ENCODE measurements at regions not wholly inside any gene's neighbourhood (a gene's known extent, or its start where the extent isn't known, plus 50 kb on each side); places are given as distances from the start of the nearest gene placed in this dataset.

DNA sequence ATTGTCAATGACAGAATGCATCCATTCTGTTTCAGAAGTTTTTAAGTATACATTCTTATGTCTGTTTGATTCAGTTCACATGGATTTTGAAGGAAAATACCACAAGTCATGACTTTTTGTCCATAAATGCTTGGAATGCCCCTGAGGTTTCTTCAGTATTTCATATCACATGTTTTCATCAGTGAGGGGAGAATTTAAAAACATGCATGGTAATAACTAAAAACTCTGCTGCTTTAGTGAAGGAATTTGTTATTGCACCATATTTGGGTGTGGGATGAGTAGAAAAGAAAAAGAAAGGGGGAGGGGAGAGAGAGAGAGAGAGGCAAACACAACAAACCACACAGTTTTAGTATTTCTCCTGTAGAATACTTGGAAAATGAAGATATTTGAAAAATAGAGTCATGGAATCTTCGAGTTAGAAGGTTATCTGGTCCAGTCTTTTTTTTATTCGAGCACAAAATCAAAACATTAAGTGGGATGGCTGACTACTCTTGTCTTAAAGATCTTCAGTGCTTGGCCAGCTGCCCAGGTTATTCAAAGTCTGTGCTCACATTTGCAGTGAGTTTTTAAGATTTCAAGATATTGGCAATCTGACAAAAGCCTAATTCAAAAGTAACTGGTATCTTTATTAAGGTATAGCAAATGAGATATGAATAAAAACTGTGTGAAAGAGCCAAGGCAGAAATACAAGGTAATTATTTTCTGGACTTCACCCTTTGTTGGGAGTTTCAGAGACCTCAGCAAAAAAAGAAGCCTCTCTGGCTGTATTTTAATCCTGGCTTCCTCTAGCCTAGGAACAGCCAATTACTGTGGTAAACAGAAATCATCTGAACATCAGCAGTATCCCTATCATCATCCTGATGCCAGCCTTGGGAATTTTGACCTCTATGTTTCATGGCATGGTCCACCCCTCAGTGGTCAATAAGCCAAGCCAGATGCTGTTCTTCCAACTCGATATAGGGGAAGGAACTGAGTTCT lies 687.9 kb upstream of the CITED2 start:
- DNase-seq = peak; percentile 85

DNA sequence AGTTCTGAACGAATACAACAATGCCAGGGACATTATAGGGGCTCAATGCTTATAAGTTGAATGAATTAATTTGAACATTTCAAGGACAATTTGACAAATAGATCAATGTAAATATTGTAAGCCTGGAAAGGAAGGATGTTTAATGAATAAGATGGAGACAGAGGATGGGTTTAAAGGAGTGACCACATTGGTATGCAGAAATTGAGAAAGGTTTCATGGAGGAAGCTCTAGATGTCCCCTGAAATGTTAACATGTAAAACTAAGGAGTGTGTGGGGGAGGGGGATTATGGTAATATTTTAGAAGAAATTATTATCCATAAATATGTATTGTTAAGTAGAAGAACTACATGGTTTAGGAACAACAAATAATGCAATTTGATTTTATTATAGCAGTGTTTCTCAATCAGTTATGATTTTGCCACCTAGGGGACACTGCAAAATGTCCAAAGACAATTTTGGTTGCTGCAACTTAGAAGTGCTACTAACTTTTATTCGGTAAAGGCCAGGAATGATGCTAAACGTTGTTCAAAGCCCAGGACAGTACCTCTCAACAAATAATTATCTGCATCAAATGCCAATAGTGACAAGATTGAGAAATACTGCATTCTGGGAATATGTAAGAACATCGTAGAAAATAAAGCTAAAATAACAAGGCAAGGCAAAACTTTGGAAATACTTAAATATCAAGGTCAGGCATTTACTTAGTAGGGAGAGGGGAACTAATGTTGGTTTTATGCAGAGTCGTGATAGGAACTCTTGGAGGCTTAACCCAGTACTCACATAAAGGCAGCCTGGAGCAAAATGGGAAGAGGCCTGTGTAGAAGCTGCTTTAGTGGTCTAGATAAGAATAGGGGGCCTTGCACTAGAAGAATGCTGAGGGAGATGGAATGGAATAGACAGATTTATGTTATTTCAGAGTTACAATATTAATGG lies 686.9 kb upstream of the CITED2 start:
- DNase-seq = no peak

DNA sequence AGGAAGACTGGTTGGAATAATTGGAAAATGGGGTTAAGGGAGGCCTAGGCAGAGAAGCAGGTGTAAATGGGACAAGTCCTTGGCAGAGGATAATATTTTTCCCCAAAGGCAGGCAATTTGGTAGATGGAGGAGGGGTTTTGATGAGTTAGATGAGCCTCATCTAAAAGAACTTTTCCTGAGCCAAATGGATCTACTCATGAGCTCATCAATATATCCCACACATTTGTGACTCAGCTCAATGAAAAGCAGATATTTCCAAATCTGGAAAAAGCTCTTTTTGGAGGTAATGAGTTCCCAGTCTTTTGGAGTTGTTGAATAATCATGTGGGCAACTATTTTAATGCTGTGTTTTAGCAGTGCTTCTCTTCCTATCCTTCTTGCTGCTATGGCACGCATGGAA lies 685.5 kb upstream of the CITED2 start:
- no peak for DNase-seq

DNA sequence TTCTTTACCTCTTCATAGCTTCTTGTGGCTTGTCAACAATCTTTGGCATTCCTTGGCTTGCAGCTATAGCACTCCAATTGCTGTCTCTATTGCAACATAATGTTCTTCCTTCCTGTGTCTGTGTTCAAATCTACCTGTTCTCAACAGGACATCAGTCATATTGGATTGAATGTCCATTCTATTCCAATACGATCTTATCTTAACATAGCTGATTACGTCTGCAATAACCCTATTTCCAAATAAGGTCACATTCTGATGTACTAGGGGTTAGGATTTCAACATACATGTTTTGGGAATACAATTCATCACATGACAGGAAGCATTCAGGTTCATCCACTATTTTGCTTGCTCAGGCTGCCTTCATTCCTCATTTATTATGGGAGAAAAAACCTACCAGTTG lies 684.4 kb upstream of the CITED2 start:
- no peak for DNase-seq

DNA sequence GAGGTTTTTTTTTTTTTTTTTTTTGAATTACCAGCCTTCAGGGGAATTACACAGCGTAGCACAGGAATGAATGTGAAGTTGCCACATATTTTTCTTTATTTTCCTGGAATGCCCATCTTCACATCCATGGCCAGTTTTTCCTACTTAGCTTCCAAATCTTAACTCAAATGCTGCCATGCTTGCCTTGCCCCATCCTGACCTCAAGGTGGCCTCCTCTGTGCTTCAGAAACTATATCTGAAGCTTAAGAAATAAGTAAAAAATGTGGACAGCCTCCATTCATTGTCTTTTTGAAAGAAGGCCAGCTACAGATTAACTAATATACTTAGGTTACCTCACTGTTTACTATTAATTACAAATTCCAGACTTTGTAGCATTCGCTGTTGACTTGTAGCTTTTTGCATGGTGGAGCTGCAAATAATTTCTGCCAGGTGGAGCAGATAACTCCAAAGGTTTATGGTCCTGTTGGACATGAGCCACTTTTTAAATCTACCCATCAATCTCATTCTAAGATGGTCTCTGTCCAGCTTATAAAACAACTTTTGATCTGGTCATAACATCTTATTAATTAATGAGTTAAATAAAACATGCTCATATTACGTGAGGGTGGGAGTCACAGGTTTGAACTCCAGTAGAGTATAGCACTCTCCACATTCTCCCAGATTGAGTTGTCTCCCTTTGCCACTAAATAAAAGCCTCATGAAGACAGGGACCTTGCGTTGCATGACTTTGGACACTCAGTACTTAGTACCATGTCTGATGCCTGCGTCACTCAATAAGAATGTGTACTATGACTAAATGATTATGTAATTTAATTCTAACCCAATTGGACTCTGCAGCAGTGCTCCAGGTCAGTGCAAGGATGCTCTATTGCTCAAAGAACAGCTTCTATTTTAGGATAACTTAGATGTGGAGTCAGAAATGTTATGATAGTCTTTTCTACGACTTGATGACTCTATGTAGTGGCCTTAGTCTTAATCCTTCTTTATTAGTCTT lies 678.6 kb upstream of the CITED2 start:
- DNase-seq = no peak

DNA sequence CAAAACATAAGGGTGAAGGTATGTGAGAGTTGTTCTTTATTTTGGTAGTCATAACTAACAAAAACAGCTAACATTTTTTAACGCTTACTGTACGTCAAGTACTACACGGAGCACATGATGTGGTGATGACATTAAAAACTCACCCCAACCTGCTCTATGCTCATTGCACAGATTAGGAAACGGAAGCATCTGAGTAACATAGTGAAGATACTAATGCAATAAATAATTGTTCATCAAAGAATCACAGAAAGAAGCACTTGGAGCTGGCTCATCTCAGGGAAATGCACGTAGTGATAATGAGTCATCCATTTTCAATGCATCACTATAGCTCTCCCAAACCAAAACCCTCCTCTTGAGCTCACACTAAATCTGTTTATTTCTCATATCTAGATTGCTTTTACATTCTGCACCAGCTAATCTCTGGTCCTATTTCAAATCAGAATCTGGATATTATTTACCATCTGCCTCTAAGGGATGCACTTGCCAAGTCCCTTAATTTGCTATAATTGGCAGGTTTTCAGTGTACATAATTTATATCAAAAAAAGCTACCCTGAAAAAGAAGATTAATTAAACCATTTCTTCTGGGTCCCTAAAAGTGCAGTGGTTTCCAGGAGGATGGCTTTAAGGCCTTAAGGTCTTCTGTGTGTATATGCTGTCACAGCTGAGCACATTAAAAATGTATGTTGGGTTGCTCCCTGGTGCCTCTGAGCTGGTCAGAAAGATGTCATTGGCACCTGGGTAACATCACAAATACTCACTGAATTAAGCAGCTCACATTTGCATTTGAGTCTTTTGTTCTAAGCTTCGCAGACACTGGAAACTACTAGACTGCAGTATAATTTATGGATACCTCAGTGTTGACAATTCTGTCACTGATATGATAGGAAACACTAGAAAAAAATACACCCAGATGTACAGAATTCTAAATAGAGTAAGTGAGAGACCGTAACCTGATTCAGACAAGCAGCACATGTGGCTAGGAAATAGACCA lies 677.4 kb upstream of the CITED2 start:
- peak; percentile 64 for DNase-seq

DNA sequence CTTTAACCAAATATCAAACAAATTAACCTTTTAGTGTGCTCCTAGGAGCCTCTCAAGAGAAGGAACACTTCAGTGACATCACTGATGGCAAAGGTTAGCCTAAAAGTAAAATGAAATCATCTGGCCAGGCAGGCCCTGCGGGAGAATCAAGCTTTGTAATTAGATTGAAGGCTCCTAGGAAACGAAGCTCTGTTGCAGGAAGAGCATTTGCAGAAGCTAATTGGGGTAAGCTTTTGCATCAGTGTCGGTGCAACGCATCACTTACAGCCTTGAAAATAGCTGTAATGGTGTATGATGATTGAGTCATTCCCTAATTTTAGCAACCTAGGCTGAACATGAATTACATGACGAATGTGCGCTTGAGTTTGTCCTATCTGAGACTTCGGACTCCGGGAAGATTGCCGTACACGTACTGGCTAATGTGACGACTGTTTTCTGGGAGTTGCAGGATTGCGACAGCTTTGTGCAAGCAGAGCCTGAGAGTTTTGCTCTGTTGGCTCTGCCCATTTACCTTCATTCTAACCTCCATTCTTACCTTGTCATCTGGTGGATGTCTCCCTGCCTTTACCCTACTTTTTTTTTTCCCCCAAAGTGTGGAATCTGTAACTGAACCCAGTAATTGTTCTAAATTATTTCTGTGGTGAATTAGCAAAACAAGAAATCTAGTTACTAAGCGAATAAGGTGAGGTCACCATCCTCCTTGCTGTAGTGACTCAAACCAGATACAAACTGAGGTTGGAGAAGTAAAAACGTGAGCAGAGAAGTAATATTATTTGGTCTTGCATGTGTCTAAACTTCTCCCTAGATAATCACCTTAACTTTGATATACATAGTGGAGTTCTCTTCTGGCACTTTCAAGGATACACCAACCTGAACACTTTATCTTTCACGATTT lies 675.9 kb upstream of the CITED2 start:
- peak; percentile 58 for DNase-seq

DNA sequence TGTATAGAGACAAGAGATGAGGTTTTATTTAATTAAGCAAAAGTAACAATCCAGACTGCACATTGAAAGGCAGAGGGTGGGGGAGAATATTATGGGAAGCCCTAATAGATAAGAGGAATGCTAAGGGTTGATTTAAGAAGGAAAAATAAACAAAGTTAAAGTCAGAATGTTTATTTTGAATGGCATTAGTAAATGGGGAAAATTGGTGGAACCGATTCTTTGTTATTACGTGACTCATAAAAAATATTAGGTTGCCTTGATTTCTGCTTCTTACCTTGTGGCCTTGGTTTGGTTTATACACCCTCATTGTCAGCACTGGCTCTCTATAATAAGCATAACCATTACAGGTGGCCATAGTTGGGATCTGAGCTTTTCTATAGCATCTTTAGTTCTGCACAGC lies 674.8 kb upstream of the CITED2 start:
- no peak for DNase-seq

DNA sequence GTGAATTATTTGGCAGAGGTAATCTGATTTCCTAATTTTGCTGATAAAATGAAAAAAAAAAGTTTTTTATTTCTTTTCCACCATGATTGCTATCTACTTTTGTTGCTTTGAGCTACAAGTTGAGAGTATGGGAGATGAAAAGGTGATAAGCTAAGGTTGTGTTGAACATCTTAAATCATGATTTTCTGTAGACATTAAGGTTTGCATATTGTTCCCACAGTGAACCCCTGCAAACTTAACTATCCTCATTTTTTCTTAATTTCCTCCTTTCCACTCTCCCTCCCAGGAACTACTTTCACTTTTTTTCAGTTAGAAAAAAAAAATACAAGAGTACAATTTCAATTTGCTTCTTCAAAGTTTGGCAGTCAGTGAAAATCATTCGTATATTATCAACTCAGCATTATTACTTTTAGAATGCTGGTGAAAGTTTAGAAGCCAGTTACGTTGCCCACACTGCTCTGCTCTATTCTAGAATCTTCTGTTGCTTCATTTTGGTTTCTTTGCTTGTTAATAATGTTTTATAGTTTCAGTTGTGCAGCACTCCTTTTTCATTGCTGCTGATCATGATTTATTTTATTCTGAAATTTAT lies 673.8 kb upstream of the CITED2 start:
- DNase-seq = no peak

DNA sequence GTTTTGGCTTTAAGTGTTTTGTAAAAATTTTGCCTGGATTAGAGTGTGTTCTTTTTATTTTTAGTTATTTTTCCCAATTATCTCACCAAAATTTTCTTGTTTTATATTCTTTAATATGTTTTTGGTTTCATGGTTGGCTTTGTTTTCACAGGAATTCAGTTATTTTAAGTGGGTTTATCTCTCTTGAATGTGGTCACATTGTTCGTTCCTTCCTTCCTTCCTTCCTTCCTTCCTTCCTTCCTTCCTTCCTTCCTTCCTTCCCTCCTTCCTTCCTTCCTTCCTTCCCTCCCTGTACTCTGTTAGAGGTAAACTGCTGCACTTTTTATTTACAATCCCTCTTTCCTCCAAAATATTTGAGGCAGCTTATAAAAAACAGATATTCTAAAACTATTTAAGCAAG lies 672.9 kb upstream of the CITED2 start:
- no peak for DNase-seq

DNA sequence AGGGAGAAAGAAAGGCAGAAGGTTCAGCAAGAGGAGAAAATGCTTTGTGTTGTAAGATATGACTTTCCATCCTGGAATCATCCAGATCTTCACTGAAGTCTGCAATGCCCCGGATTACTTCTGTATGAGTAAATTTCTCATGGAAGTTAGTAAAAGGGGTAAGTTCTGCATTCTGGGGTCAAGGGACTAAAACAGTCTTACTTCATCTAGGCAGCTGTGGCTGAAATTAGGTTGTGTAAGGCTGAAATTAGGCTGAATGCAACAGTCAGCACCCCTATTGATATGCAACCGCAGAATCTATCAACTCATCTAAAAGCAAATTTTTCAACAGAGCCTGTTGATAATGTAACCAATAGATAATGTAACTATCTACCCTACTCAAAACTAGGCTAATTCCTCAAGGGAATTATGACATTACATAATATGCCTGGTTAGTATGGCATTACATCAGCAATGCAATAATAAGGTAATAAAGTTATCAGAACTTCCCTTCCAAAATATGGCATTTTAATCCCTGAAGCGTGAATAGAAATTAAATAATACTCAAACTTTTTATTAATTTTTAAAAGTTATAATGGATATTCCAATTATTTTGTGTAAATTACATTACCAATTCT lies 671.7 kb upstream of the CITED2 start:
- DNase-seq = no peak

DNA sequence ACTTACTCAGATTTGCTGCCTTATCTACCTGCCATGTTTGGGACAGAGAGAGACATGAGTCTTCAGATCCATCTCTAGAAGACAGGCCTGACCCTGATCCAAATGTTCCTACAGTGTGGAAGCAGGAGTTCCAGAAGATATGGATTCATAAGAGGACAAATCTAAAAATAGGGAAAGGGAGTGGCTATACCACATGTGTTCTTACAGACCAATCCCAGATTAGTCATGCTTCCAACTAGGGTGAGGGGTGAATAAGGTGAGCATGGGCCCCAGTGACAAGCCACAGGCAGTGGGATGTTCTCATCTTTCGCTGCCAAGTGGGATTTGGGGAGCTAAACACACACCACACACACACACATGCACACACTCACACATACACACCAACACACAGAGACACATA lies 670.7 kb upstream of the CITED2 start:
- DNase-seq = no peak

DNA sequence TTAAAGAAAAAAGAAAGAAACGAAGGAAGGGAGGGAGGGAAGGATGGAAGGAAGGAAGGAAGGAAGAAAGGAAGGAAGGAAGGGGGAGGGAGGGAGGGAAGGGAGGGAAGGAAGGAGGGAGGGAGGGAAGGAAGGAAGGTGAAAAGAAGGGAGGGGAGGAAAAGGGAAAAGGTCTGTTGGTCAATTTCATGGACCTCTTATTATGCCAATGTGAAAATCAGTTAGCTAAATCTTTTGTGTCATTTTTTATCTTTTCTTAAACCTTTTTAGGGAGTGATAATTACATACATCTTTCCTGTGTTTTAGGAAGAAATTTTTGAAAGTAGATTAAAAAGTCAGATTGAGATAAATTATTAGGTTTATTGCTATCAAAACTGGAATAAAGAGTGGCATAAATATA lies 670.2 kb upstream of the CITED2 start:
- no peak for DNase-seq

DNA sequence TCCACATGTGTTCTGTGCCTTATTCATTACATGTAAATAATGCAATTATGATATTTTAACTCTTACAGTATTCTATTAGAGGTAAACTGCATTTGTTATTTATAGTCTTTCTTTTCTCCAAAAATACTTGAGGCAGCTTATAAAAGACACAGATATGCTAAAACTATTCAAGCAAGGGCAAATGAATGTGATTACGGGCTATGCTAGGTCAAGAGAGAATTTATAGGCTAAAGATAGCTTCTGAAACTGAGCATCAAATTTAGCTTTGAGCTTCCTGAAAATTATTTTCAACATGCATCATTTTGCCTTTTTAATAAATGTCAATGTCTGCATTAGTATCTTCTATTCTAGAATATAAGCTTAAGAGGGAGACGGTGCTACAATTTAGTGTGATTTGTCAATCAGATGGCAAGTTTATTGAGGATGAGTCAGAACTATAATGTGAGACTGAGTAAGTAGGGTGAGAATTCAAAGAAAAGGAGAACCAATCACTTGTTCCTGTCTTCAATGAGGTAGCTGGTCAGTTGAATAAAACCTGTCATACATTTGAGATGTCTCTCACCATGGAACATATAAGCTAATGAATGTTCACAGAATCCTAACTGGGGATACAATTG lies 669.4 kb upstream of the CITED2 start:
- no peak for DNase-seq

DNA sequence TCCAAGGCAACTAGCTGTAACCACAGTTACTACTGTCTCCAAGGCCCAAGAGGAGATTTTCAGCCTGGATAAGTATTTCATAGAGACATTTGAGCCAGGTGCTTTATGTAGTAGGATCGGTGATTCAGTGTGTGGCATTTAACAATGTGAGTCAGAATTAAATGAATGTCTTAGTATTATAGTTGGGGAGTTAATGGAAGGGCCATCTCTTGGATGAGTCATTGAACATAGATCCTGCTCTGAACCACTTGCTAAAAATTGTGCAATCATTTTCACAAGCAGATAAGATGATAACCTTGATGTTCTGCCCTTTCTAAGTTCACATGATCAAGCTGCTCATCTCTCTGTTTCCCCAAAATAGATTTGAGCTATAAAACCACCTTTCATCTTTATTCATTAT lies 668.9 kb upstream of the CITED2 start:
- peak; percentile 69 for DNase-seq

DNA sequence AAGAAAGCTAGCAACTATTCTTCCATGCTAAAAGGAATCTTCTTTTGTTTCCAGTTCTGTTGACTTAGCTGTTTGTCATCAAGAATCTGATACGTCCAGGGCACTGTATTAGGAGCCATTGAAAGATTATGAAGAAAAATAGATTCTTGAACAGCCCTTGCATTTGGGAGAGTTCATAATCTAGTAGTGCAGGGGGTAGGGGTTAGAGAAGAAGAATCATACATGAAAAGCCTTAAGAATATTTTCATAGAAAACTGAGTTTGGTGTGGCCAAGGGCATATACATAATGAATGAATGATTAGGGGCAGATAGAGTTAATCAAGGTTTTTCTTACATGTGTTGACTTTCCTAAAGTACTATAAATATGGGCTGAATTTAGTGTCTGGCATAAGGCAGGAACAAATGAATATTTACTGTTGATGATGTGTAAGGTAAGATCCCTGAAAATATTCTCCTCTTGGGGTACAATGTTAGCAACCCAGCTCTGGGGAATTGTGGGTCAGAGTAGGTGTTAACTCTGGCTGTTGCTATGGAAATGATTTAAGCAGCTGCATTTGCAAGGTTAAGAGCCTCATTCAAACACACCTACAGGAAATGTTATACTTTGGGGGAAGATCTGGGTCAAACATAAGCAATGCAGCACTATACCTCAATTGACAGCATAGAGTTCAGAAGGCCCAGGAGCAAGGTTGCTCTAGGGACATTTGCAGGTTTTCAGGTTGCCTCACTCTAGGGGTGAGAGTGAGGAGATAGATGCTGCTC lies 667.3 kb upstream of the CITED2 start:
- DNase-seq = no peak

DNA sequence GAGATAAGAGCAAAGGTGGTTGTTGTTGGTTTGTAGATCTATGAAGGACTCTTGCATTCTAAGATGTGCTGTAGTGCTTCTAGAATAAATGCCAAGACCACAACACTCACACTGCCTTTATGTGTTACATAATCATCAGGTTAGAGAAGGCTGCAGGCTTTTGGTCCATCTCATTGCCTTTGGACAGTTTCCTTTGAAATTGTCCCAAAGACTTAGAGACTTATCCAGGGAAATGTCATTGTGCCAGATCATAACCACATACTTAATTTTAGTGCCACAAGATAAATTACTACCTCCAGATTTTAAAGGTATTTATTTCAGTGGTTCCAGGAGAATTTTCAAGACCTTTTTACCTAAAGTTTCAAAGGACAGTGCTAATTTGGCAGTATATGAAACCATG lies 666.6 kb upstream of the CITED2 start:
- DNase-seq = no peak

DNA sequence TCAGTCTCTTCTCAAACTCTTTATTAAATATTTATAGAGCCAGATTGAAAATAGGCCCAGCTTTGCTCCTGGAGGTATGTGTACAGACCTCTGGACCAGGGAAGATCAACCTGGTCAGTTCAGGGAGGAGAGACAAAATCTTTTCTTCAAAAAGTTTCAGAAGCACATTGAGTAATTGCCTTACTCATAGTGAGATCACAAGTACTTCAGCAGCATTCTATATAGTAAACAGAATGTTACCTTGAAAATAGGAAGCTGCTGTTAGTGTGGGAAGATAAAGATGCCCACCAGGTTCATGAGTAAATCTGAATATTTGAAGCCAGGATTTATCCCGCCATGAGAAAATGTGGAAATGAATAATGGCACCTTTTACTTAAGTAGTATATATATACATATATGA lies 665.9 kb upstream of the CITED2 start:
- DNase-seq = no peak
